Karpas-422 (cell line): ENCODE measurements at regions not wholly inside any gene's neighbourhood (a gene's known extent, or its start where the extent isn't known, plus 50 kb on each side); places are given as distances from the start of the nearest gene placed in this dataset.
"Not testable (repeated sequence)": the region's sequence is repeated elsewhere in the genome, so short reads cannot be mapped to it uniquely, and the experiment has no call there.

Source experiments
- DNase-seq: peaks from one replicate; pipeline ENCODE4 v3.0.0-alpha.2; 2015
- H2AFZ ChIP-seq: fragments of 200-600 bp; sonication (generic); 2 replicates; pipeline ENCODE4 v1.6.1; 2014; ENCODE audit warnings: antibody characterized with exemption, low read length, mixed read lengths
- H3K27ac ChIP-seq: fragments of 200-600 bp; sonication (generic); 2 replicates; pipeline ENCODE4 v1.5.1; 2014; ENCODE audit warnings: mild to moderate bottlenecking, low read length, moderate library complexity
- H3K27me3 ChIP-seq: fragments of 200-600 bp; sonication (generic); 2 replicates; pipeline ENCODE4 v1.6.1; 2014; ENCODE audit warnings: low read length, mixed read lengths
- H3K36me3 ChIP-seq: fragments of 200-600 bp; sonication (generic); 2 replicates; pipeline ENCODE4 v1.6.1; 2014; ENCODE audit warnings: low read length, mixed read lengths; ENCODE audit not compliant: insufficient read depth
- H3K4me1 ChIP-seq: fragments of 200-600 bp; sonication (generic); 2 replicates; pipeline ENCODE4 v1.6.1; 2014; ENCODE audit warnings: mild to moderate bottlenecking, low read length, mixed read lengths
- H3K4me2 ChIP-seq: fragments of 200-600 bp; sonication (generic); 2 replicates; pipeline ENCODE4 v1.6.1; 2014; ENCODE audit warnings: low read length, low read depth, mild to moderate bottlenecking; ENCODE audit not compliant: poor library complexity, severe bottlenecking
- H3K4me3 ChIP-seq: fragments of 200-600 bp; sonication (generic); 2 replicates; pipeline ENCODE4 v1.5.1; 2014; ENCODE audit warnings: mild to moderate bottlenecking, antibody characterized with exemption, low read length, mixed read lengths
- H3K79me2 ChIP-seq: fragments of 200-600 bp; sonication (generic); 2 replicates; pipeline ENCODE4 v1.6.1; 2014; ENCODE audit warnings: mild to moderate bottlenecking, low read length, mixed read lengths
- H3K9ac ChIP-seq: fragments of 200-600 bp; sonication (generic); 2 replicates; pipeline ENCODE4 v1.6.0; 2014; ENCODE audit warnings: low read length
- H3K9me2 ChIP-seq: fragments of 200-600 bp; sonication (generic), shearing (Covaris generic); replicated peaks from 2 replicates; pipeline ENCODE4 v1.6.0; 2014; ENCODE audit warnings: mild to moderate bottlenecking, low read length, moderate library complexity; ENCODE audit not compliant: insufficient read depth
- H3K9me3 ChIP-seq: fragments of 300-700, 200-600 bp; sonication (generic); 2 replicates; pipeline ENCODE4 v1.6.1; 2014; ENCODE audit warnings: low read length, mixed read lengths
- H4K20me1 ChIP-seq: fragments of 200-600 bp; sonication (generic); 2 replicates; pipeline ENCODE4 v1.6.1; 2014; ENCODE audit warnings: mild to moderate bottlenecking, antibody characterized with exemption, low read length, low read depth; ENCODE audit not compliant: insufficient read depth

DNA sequence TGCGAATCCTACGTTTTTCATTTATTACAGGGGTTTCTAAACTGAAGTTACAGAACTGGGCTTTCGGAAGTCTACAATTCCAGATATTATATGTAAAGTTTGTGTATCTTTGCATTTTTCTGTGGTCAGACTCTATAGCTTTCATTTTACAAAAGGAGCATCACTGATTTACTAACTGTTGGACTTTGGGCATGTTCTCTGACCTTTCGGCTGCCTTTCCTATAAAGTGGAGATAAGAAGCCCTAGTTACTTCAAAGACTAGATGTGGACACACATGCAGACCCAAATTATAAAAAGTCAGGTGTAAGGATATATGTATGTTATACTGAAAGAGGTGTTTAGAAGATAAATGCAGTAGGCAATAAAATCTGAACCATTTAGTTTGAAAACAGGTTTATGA is 126.6 kb upstream of the PRKCQ start:
- Histone ChIP-seq H2AFZ (no peak overlapping the region), H3K4me3 (no peak overlapping the region), H3K9me2 (no peaks in the 10 kb centered on the region), H3K4me1 (no peaks in the 10 kb centered on the region), H3K36me3 (no peaks in the 10 kb centered on the region), H3K9me3 (no peaks in the 10 kb centered on the region), H3K9ac (no peak overlapping the region), H3K27me3 (no peaks in the 10 kb centered on the region), H3K4me2 (no peak overlapping the region), H3K27ac (no peak overlapping the region), H3K79me2 (no peaks in the 10 kb centered on the region), H4K20me1 (no peaks in the 10 kb centered on the region)
- no peak for DNase-seq

DNA sequence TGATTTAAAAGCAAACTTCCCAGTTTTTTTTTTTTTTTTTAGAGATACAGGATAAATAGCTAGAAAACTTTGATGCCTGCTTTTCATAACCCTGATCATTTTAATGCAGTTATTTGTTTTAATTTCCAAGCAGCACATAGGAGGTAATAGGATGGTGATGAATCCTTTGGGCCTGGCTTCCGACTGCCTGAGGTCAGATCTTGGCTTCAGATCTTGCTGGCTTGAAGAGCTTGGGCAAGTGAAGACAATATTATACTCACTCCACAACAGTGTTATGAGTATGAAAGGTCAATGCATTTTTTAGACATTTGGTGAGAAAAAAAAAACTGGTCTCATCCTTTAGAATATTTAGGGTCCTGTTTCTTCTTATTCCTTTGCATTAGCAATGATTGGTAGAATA is 124.8 kb upstream of the PRKCQ start:
- Histone ChIP-seq H3K4me1 (no peaks in the 10 kb centered on the region), H3K27me3 (no peaks in the 10 kb centered on the region), H3K4me2 (no peak overlapping the region), H4K20me1 (no peaks in the 10 kb centered on the region), H3K4me3 (no peak overlapping the region), H3K9ac (no peak overlapping the region), H3K36me3 (no peaks in the 10 kb centered on the region), H3K9me3 (no peaks in the 10 kb centered on the region), H3K27ac (no peak overlapping the region), H2AFZ (no peak overlapping the region), H3K9me2 (no peaks in the 10 kb centered on the region), H3K79me2 (no peaks in the 10 kb centered on the region)
- DNase-seq, result no peak

DNA sequence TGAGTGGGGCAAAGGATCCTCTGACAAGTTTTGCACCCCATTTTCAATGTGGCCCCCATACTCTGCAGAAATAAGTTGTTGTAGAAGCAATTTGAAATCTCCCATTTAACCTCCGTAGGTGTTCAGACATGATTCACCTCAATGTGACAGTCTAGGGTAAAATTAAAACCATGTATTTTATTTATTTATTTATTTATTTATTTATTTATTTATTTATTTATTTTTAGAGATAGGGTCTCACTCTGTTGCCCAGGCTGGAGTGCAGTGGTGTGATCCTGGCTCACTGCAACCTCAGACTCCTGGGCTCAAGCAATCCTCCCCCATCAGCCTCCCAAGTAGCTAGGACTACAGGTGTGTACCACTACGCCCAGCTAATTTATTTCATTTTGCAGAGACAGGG is 122.8 kb upstream of the PRKCQ start:
- not testable (repeated sequence) for H3K9me2 ChIP-seq, H3K36me3 ChIP-seq, H3K79me2 ChIP-seq, H3K4me1 ChIP-seq, H2AFZ ChIP-seq, H3K27ac ChIP-seq, H3K4me3 ChIP-seq, H3K9me3 ChIP-seq, DNase-seq, H3K27me3 ChIP-seq, H4K20me1 ChIP-seq, H3K9ac ChIP-seq, H3K4me2 ChIP-seq

DNA sequence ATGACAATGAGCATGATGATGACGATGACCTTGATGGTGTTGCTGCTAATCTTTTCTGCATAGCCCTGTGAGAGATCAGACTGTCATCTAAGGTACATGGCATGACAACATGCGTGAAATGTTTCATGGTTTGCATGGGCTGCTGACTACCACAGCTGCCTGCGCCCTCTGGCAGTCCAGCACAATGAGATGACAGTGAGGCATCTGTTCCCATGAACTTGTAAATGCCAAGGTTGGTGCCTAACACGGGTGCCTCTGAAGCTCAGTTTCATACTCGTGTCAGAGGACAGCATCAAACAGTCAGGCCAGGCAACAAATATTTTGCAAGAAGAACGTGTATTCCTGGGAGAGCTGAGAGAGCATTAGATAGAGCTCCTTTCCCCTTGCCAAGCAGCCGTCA is 122.0 kb upstream of the PRKCQ start:
- Histone ChIP-seq H3K27ac (no peak overlapping the region), H3K9me2 (no peaks in the 10 kb centered on the region), H3K36me3 (no peaks in the 10 kb centered on the region), H3K79me2 (no peaks in the 10 kb centered on the region), H3K27me3 (no peaks in the 10 kb centered on the region), H3K9me3 (no peaks in the 10 kb centered on the region), H3K4me2 (no peak overlapping the region), H2AFZ (no peak overlapping the region), H4K20me1 (no peaks in the 10 kb centered on the region), H3K4me1 (no peaks in the 10 kb centered on the region), H3K4me3 (no peak overlapping the region), H3K9ac (no peak overlapping the region)
- DNase-seq, result no peak

DNA sequence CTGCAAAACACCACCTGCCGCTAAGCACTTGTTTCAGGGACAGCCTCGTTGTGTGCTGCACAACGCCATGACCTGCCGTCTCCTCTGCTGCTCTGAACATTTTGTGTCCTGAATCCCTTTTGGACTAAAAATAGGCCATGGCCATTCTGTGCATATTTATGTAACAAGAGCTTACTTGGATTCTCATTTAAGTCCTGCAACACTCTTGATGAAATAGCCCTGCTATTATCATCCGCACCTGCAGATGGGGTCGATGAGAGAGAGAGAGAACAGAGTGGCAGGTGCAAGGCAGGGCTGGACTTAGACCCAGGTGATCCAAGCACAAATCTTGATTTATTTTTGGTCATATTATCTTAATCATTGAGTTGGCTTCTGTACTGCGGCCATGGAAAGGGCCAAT is 121.2 kb upstream of the PRKCQ start:
- Histone ChIP-seq H3K9me3 (no peaks in the 10 kb centered on the region), H3K4me3 (no peak overlapping the region), H3K27ac (no peak overlapping the region), H3K36me3 (no peaks in the 10 kb centered on the region), H3K9ac (no peak overlapping the region), H3K27me3 (no peaks in the 10 kb centered on the region), H2AFZ (no peak overlapping the region), H4K20me1 (no peaks in the 10 kb centered on the region), H3K9me2 (no peaks in the 10 kb centered on the region), H3K4me2 (no peak overlapping the region), H3K4me1 (no peaks in the 10 kb centered on the region), H3K79me2 (no peaks in the 10 kb centered on the region)
- no peak for DNase-seq

DNA sequence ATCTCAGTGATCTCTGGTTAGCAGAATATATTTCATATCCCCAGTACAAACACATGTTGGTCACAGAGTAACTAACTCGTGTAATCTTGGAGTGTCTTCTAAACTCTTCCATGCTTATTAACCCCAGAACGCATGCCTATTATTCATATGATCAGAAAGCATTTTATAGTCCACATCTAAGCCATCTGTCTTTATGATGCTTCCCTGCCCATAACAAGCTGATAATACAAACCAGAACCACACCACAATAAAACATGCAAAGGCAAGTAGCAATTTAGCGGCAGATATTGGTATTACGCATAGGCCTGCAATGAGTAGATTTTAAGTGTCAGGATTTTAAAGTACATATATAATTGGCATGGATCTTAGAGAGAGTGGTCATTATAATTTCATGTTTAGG is 120.0 kb upstream of the PRKCQ start:
- H3K27me3 ChIP-seq, result no peaks in the 10 kb centered on the region
- H3K4me3 ChIP-seq, result no peak overlapping the region
- no peaks in the 10 kb centered on the region for H3K4me1 ChIP-seq
- H3K9me2 ChIP-seq, result no peaks in the 10 kb centered on the region
- no peaks in the 10 kb centered on the region for H3K79me2 ChIP-seq
- no peak overlapping the region for H3K9ac ChIP-seq
- no peak for DNase-seq
- no peaks in the 10 kb centered on the region for H3K9me3 ChIP-seq
- H3K36me3 ChIP-seq, result no peaks in the 10 kb centered on the region
- no peak overlapping the region for H2AFZ ChIP-seq
- 0 out of 2 replicates have a peak, but pooled peaks cover 1% of the 10 kb centered on the region for H4K20me1 ChIP-seq
- H3K4me2 ChIP-seq, result no peak overlapping the region
- no peak overlapping the region for H3K27ac ChIP-seq

DNA sequence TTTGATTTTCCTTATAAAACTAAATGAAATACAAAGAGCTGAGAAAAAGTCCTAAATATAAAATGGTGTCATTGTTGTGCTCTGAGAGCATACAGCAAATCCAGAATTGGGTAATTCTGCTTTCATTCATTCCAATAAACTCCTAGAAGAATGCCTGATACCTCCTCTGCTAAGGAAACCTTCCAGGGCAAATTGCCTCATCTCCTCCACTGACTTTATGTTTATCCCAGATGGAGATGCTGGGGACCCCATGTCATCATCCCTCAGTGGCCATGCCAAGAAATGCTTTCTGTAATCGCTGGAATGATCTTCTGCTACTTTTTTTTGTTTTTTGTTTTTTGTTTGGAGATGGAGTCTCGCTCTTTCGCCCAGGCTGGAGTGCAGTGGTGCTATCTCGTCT is 119.3 kb upstream of the PRKCQ start:
- no peak overlapping the region for H3K9ac ChIP-seq
- H3K79me2 ChIP-seq, result no peaks in the 10 kb centered on the region
- H3K4me1 ChIP-seq, result no peaks in the 10 kb centered on the region
- no peak overlapping the region for H3K27ac ChIP-seq
- 0 out of 2 replicates have a peak, but pooled peaks cover 3% of the 10 kb centered on the region for H4K20me1 ChIP-seq
- no peaks in the 10 kb centered on the region for H3K36me3 ChIP-seq
- H3K9me3 ChIP-seq, result no peaks in the 10 kb centered on the region
- H3K4me3 ChIP-seq, result no peak overlapping the region
- H3K9me2 ChIP-seq, result no peaks in the 10 kb centered on the region
- no peak overlapping the region for H2AFZ ChIP-seq
- no peak for DNase-seq
- H3K27me3 ChIP-seq, result no peaks in the 10 kb centered on the region
- H3K4me2 ChIP-seq, result no peak overlapping the region

DNA sequence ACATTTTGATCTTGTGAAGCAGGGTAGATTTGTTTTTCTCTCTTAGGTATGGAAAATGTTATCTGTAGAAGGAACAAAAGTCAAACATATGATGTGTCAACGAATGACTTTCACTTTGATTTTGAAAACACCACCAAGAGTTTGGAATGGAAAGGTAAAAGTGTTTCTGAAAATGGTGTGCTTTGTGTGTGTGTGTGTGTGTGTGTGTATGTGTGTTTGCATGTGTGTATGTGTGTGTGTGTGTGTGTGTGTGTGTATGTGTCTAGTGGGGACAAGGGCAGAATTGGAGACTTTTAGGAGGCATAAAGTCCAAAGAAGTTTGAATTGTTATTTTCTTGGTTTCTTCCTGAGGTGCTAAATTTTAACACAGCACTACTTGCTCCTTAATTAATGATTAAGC is 115.4 kb upstream of the PRKCQ start:
- Histone ChIP-seq H2AFZ (no peak overlapping the region), H3K36me3 (no peaks in the 10 kb centered on the region), H3K9me3 (no peaks in the 10 kb centered on the region), H3K4me3 (no peak overlapping the region), H3K4me1 (no peaks in the 10 kb centered on the region), H3K9ac (no peak overlapping the region), H3K4me2 (no peak overlapping the region), H3K9me2 (no peaks in the 10 kb centered on the region), H3K27me3 (no peaks in the 10 kb centered on the region), H3K27ac (no peak overlapping the region), H4K20me1 (0 out of 2 replicates have a peak, but pooled peaks cover 3% of the 10 kb centered on the region), H3K79me2 (no peaks in the 10 kb centered on the region)
- DNase-seq, result no peak
